ENCODE measurements at regions not wholly inside any gene's neighbourhood (a gene's known extent, or its start where the extent isn't known, plus 50 kb on each side); places are given as distances from the start of the nearest gene placed in this dataset.

- no peak for DNase-seq (ENCODE audit: low spot score)
- H4K20me1 ChIP-seq (ENCODE audit: insufficient read depth, poor library complexity, severe bottlenecking), result no peaks in the 10 kb centered on the region
- no peaks in the 10 kb centered on the region for H3K79me2 ChIP-seq
- WGBS (ENCODE audit: low lambda C conversion rate, missing lambda C conversion rate), result 74% methylated on average over 15 of the region's 15 CpGs
- no peaks in the 10 kb centered on the region for H3K36me3 ChIP-seq (replicated peaks; ENCODE audit: insufficient read depth, low read depth)
- H3K4me2 ChIP-seq, result no peak overlapping the region
- no peak overlapping the region for H3K27ac ChIP-seq
- peaks cover 9% of the 10 kb centered on the region for H3K9me3 ChIP-seq (ENCODE audit: low read depth)
- no peaks in the 10 kb centered on the region for H3K9me2 ChIP-seq (replicated peaks; ENCODE audit: insufficient read depth)
- no peak overlapping the region for H2AFZ ChIP-seq
- no peak overlapping the region for H3K4me3 ChIP-seq
- H3K27me3 ChIP-seq, result no peaks in the 10 kb centered on the region
- TF ChIP-seq EZH2phosphoT487 (IDR thresholded peaks at IDR 0.05; ENCODE audit: low read depth, severe bottlenecking, unreplicated experiment) (no peak), CTCF (IDR thresholded peaks at IDR 0.05; ENCODE audit: poor library complexity) (no peak), EZH2 (IDR thresholded peaks at IDR 0.05; ENCODE audit: borderline replicate concordance) (no peak)
- peaks cover 4% of the 10 kb centered on the region for H3K4me1 ChIP-seq (ENCODE audit: insufficient read depth)
These were observed 258.9 kb upstream of the PROX1 start for GRCh38 chr1:213728593-213729536.

GRCh38 chr1:213733705-213734104 lies 254.1 kb upstream of the PROX1 start:
- H4K20me1 ChIP-seq (ENCODE audit: insufficient read depth, poor library complexity, severe bottlenecking), result no peaks in the 10 kb centered on the region
- no peaks in the 10 kb centered on the region for H3K27me3 ChIP-seq
- H3K36me3 ChIP-seq (replicated peaks; ENCODE audit: insufficient read depth, low read depth), result no peaks in the 10 kb centered on the region
- TF ChIP-seq CTCF (IDR thresholded peaks at IDR 0.05; ENCODE audit: poor library complexity) (no peak), EZH2phosphoT487 (IDR thresholded peaks at IDR 0.05; ENCODE audit: low read depth, severe bottlenecking, unreplicated experiment) (no peak)
- WGBS (ENCODE audit: low lambda C conversion rate, missing lambda C conversion rate), result 50% methylated on average over 1 of the region's 1 CpG
- H3K4me3 ChIP-seq, result no peak overlapping the region
- no peak overlapping the region for H3K27ac ChIP-seq
- DNase-seq (ENCODE audit: low spot score), result no peak
- H3K9me3 ChIP-seq (ENCODE audit: low read depth), result peaks cover 9% of the 10 kb centered on the region
- H3K79me2 ChIP-seq, result no peaks in the 10 kb centered on the region
- no peaks in the 10 kb centered on the region for H3K9me2 ChIP-seq (replicated peaks; ENCODE audit: insufficient read depth)
- no peaks in the 10 kb centered on the region for H3K4me1 ChIP-seq (ENCODE audit: insufficient read depth)
- no peak overlapping the region for H3K4me2 ChIP-seq
- H2AFZ ChIP-seq, result no peak overlapping the region

- no peak for TF ChIP-seq CTCF (IDR thresholded peaks at IDR 0.05; ENCODE audit: poor library complexity)
- TF ChIP-seq EZH2 (IDR thresholded peaks at IDR 0.05; ENCODE audit: borderline replicate concordance), result no peak
- TF ChIP-seq EZH2phosphoT487 (IDR thresholded peaks at IDR 0.05; ENCODE audit: low read depth, severe bottlenecking, unreplicated experiment), result no peak
- H3K27me3 ChIP-seq, result no peaks in the 10 kb centered on the region
- no peak overlapping the region for H3K4me3 ChIP-seq
- H3K4me1 ChIP-seq (ENCODE audit: insufficient read depth), result no peaks in the 10 kb centered on the region
- no peak overlapping the region for H3K27ac ChIP-seq
- 58% methylated on average over 2 of the region's 2 CpGs for WGBS (ENCODE audit: low lambda C conversion rate, missing lambda C conversion rate)
- no peaks in the 10 kb centered on the region for H4K20me1 ChIP-seq (ENCODE audit: insufficient read depth, poor library complexity, severe bottlenecking)
- H3K36me3 ChIP-seq (replicated peaks; ENCODE audit: insufficient read depth, low read depth), result no peaks in the 10 kb centered on the region
- H3K4me2 ChIP-seq, result no peak overlapping the region
- no peak for DNase-seq (ENCODE audit: low spot score)
- H3K9me2 ChIP-seq (replicated peaks; ENCODE audit: insufficient read depth), result no peaks in the 10 kb centered on the region
- H3K9me3 ChIP-seq (ENCODE audit: low read depth), result no peaks in the 10 kb centered on the region
- H2AFZ ChIP-seq, result no peak overlapping the region
- no peaks in the 10 kb centered on the region for H3K79me2 ChIP-seq
These were observed 250.3 kb upstream of the PROX1 start for GRCh38 chr1:213737398-213738035.

Measured in hepatocyte (in vitro differentiated cells).